ENCODE measurements at regions not wholly inside any gene's neighbourhood (a gene's known extent, or its start where the extent isn't known, plus 50 kb on each side); places are given as distances from the start of the nearest gene placed in this dataset.

GRCh38 chr18:64513401-64513800 is 364.5 kb upstream of the LINC00305 start:
- Histone ChIP-seq H3K4me1 (ENCODE audit: control insufficient read depth, insufficient read depth, low read length, poor library complexity, severe bottlenecking) (no peaks in the 10 kb centered on the region), H3K36me3 (ENCODE audit: control insufficient read depth, insufficient read depth, low read length) (no peaks in the 10 kb centered on the region), H3K27ac (ENCODE audit: insufficient read depth, low read length, poor library complexity, severe bottlenecking) (no peak overlapping the region), H3K4me3 (ENCODE audit: low read depth, low read length) (no peak overlapping the region), H3K9me3 (ENCODE audit: control insufficient read depth in 2 of 2, low read length in 2 of 2) (no peaks in the 10 kb centered on the region), H3K27me3 (ENCODE audit: control insufficient read depth, insufficient read depth, low read length) (no peaks in the 10 kb centered on the region)
- Mint-ChIP-seq H3K27ac (no peak overlapping the region), H3K9me3 (peaks cover 0 to 6% (median 2%) of the 10 kb centered on the region in 7 donors), H3K36me3 (no peaks in the 10 kb centered on the region), H3K4me3 (no peak overlapping the region), H3K4me1 (no peaks in the 10 kb centered on the region), H3K27me3 (no peaks in the 10 kb centered on the region)
- no peak for ATAC-seq (ENCODE audit: low read depth in 2 of 2)
- no peak for DNase-seq

GRCh38 chr18:64490207-64490606 is 341.3 kb upstream of the LINC00305 start:
- H3K9me3 ChIP-seq (ENCODE audit: control insufficient read depth in 2 of 2, low read length in 2 of 2) = no peaks in the 10 kb centered on the region
- H3K4me1 ChIP-seq (ENCODE audit: control insufficient read depth, insufficient read depth, low read length, poor library complexity, severe bottlenecking) = no peaks in the 10 kb centered on the region
- DNase-seq (no peak), ATAC-seq (ENCODE audit: low read depth in 2 of 2) (no peak)
- H3K9me3 Mint-ChIP-seq = peaks cover 0 to 10% (median 3%) of the 10 kb centered on the region in 7 donors
- H3K36me3 Mint-ChIP-seq = no peaks in the 10 kb centered on the region
- no peaks in the 10 kb centered on the region for H3K27me3 Mint-ChIP-seq
- H3K27me3 ChIP-seq (ENCODE audit: control insufficient read depth, insufficient read depth, low read length) = no peaks in the 10 kb centered on the region
- no peak overlapping the region for H3K27ac ChIP-seq (ENCODE audit: insufficient read depth, low read length, poor library complexity, severe bottlenecking)
- no peak overlapping the region for H3K4me3 ChIP-seq (ENCODE audit: low read depth, low read length)
- no peak overlapping the region for H3K4me3 Mint-ChIP-seq
- H3K4me1 Mint-ChIP-seq = no peaks in the 10 kb centered on the region
- H3K27ac Mint-ChIP-seq = no peak overlapping the region
- H3K36me3 ChIP-seq (ENCODE audit: control insufficient read depth, insufficient read depth, low read length) = no peaks in the 10 kb centered on the region

DNA sequence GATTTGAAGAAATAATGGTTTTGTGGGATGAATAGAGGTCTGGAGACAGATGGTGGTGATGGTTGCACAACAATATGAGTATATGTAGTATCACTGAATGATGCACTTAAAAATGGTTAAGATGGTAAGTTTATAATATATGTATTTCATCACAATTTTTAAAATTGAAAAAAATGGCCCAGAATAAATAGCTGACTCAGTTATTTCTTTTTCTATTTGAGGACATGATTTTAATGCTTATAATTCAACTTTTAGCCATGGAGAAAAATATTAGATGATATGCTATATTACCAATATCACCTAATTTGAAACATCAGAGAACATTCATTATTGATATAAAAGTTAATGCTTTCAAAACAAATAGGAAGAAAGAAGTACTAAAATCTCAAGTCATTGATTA is 339.8 kb upstream of the LINC00305 start:
- Histone ChIP-seq H3K27ac (ENCODE audit: insufficient read depth, low read length, poor library complexity, severe bottlenecking) (no peak overlapping the region), H3K4me1 (ENCODE audit: control insufficient read depth, insufficient read depth, low read length, poor library complexity, severe bottlenecking) (no peaks in the 10 kb centered on the region), H3K36me3 (ENCODE audit: control insufficient read depth, insufficient read depth, low read length) (no peaks in the 10 kb centered on the region), H3K27me3 (ENCODE audit: control insufficient read depth, insufficient read depth, low read length) (no peaks in the 10 kb centered on the region), H3K9me3 (ENCODE audit: control insufficient read depth in 2 of 2, low read length in 2 of 2) (no peaks in the 10 kb centered on the region), H3K4me3 (ENCODE audit: low read depth, low read length) (no peak overlapping the region)
- no peak overlapping the region for H3K4me3 Mint-ChIP-seq
- H3K36me3 Mint-ChIP-seq = no peaks in the 10 kb centered on the region
- H3K27me3 Mint-ChIP-seq = no peaks in the 10 kb centered on the region
- no peaks in the 10 kb centered on the region for H3K4me1 Mint-ChIP-seq
- no peak for DNase-seq
- ATAC-seq (ENCODE audit: low read depth in 2 of 2) = no peak
- H3K27ac Mint-ChIP-seq = no peak overlapping the region
- H3K9me3 Mint-ChIP-seq = peaks cover 0 to 13% (median 3%) of the 10 kb centered on the region in 7 donors

DNA sequence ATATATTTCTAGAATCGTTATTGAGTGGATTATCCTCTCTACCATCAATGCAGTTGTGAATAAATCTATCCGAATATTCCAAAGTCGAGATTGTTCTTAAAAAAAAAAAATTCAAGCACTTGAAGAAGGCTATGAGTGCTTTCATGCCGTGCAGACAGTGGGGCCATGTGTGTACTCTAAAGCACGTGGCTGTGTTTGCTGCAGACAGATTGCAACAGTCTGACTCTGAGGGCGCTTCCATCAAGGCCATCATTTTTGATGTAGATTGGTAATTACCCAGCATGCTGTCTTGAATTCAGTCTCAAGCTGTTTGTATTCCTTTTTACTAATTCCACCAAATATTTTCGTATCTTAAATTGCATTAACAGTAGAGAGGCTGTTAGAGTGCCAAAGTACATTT is 325.9 kb upstream of the LINC00305 start:
- Mint-ChIP-seq H3K4me3 (no peak overlapping the region), H3K4me1 (no peaks in the 10 kb centered on the region), H3K27ac (no peak overlapping the region), H3K9me3 (peaks cover 0 to 9% (median 2%) of the 10 kb centered on the region in 7 donors), H3K27me3 (no peaks in the 10 kb centered on the region), H3K36me3 (no peaks in the 10 kb centered on the region)
- Histone ChIP-seq H3K27ac (ENCODE audit: insufficient read depth, low read length, poor library complexity, severe bottlenecking) (no peak overlapping the region), H3K4me3 (ENCODE audit: low read depth, low read length) (no peak overlapping the region), H3K9me3 (ENCODE audit: control insufficient read depth in 2 of 2, low read length in 2 of 2) (peaks cover 0 to 3% of the 10 kb centered on the region in 2 experiments), H3K36me3 (ENCODE audit: control insufficient read depth, insufficient read depth, low read length) (no peaks in the 10 kb centered on the region), H3K4me1 (ENCODE audit: control insufficient read depth, insufficient read depth, low read length, poor library complexity, severe bottlenecking) (no peaks in the 10 kb centered on the region), H3K27me3 (ENCODE audit: control insufficient read depth, insufficient read depth, low read length) (no peaks in the 10 kb centered on the region)
- ATAC-seq (ENCODE audit: low read depth in 2 of 2) (no peak), DNase-seq (no peak)

DNA sequence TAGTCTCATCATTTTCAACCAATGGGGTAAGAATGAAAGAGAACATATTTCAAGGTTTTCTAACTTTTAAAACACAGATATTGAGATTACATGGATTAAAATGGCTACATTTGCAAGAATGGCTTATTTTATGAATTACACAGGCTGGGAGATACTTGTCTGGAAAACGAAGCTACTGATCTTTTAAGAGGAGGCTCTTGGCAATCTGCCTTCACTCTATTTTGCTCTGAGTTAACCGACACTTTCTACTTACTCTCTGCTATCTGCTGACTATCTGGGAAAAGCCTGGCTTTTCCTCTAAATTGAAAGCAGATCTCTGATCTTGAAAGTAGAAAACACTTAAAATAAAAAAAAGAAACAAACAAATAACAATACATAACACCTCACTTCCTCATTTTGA is 325.4 kb upstream of the LINC00305 start:
- ATAC-seq (ENCODE audit: low read depth in 2 of 2) (no peak), DNase-seq (no peak)
- Mint-ChIP-seq H3K4me3 (no peak overlapping the region), H3K27ac (no peak overlapping the region), H3K36me3 (no peaks in the 10 kb centered on the region), H3K27me3 (no peaks in the 10 kb centered on the region), H3K4me1 (no peaks in the 10 kb centered on the region), H3K9me3 (peaks cover 0 to 9% (median 2%) of the 10 kb centered on the region in 7 donors)
- Histone ChIP-seq H3K27me3 (ENCODE audit: control insufficient read depth, insufficient read depth, low read length) (no peaks in the 10 kb centered on the region), H3K4me1 (ENCODE audit: control insufficient read depth, insufficient read depth, low read length, poor library complexity, severe bottlenecking) (no peaks in the 10 kb centered on the region), H3K27ac (ENCODE audit: insufficient read depth, low read length, poor library complexity, severe bottlenecking) (no peak overlapping the region), H3K4me3 (ENCODE audit: low read depth, low read length) (no peak overlapping the region), H3K36me3 (ENCODE audit: control insufficient read depth, insufficient read depth, low read length) (no peaks in the 10 kb centered on the region), H3K9me3 (ENCODE audit: control insufficient read depth in 2 of 2, low read length in 2 of 2) (no peaks in the 10 kb centered on the region)

- H3K4me1 Mint-ChIP-seq = no peaks in the 10 kb centered on the region
- H3K4me3 ChIP-seq (ENCODE audit: low read depth, low read length) = no peak overlapping the region
- H3K27ac Mint-ChIP-seq = no peak overlapping the region
- H3K4me3 Mint-ChIP-seq = no peak overlapping the region
- no peaks in the 10 kb centered on the region for H3K27me3 ChIP-seq (ENCODE audit: control insufficient read depth, insufficient read depth, low read length)
- ATAC-seq (ENCODE audit: low read depth in 2 of 2) (no peak), DNase-seq (no peak)
- H3K9me3 Mint-ChIP-seq = peaks cover 1 to 12% (median 4%) of the 10 kb centered on the region in 7 donors
- no peaks in the 10 kb centered on the region for H3K36me3 ChIP-seq (ENCODE audit: control insufficient read depth, insufficient read depth, low read length)
- H3K9me3 ChIP-seq (ENCODE audit: control insufficient read depth in 2 of 2, low read length in 2 of 2) = peaks cover 0 to 6% of the 10 kb centered on the region in 2 experiments
- no peaks in the 10 kb centered on the region for H3K27me3 Mint-ChIP-seq
- no peak overlapping the region for H3K27ac ChIP-seq (ENCODE audit: insufficient read depth, low read length, poor library complexity, severe bottlenecking)
- H3K36me3 Mint-ChIP-seq = no peaks in the 10 kb centered on the region
- no peaks in the 10 kb centered on the region for H3K4me1 ChIP-seq (ENCODE audit: control insufficient read depth, insufficient read depth, low read length, poor library complexity, severe bottlenecking)
These were observed 300.5 kb upstream of the LINC00305 start for GRCh38 chr18:64449434-64449833.

DNA sequence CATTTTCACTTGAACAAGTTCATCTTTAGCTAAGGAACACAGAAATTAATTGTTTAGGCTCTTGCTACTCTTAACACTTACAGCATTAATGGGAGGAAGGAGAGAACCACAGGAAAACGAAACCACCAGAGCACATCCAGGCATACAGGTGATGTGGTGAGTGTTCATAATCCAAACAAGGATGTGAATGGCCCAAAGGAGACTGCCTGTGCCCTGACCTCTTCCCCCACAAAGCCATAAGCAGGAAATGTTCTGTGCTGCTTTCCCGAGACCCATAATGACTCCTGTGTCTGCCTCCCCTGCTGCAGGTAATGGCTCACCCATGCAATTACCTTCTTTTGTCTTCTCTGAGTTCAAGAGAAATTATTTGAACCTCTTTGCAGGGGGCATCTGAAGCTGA is 295.9 kb upstream of the LINC00305 start:
- Mint-ChIP-seq H3K27ac (no peak overlapping the region), H3K36me3 (no peaks in the 10 kb centered on the region), H3K27me3 (no peaks in the 10 kb centered on the region), H3K9me3 (peaks cover 0 to 16% (median 5%) of the 10 kb centered on the region in 7 donors), H3K4me3 (no peak overlapping the region), H3K4me1 (no peaks in the 10 kb centered on the region)
- Histone ChIP-seq H3K9me3 (ENCODE audit: control insufficient read depth in 2 of 2, low read length in 2 of 2) (peaks cover 2 to 6% of the 10 kb centered on the region in 2 experiments), H3K4me1 (ENCODE audit: control insufficient read depth, insufficient read depth, low read length, poor library complexity, severe bottlenecking) (no peaks in the 10 kb centered on the region), H3K36me3 (ENCODE audit: control insufficient read depth, insufficient read depth, low read length) (no peaks in the 10 kb centered on the region), H3K27me3 (ENCODE audit: control insufficient read depth, insufficient read depth, low read length) (no peaks in the 10 kb centered on the region), H3K4me3 (ENCODE audit: low read depth, low read length) (no peak overlapping the region), H3K27ac (ENCODE audit: insufficient read depth, low read length, poor library complexity, severe bottlenecking) (no peak overlapping the region)
- ATAC-seq (ENCODE audit: low read depth in 2 of 2) = no peak
- DNase-seq = no peak

DNA sequence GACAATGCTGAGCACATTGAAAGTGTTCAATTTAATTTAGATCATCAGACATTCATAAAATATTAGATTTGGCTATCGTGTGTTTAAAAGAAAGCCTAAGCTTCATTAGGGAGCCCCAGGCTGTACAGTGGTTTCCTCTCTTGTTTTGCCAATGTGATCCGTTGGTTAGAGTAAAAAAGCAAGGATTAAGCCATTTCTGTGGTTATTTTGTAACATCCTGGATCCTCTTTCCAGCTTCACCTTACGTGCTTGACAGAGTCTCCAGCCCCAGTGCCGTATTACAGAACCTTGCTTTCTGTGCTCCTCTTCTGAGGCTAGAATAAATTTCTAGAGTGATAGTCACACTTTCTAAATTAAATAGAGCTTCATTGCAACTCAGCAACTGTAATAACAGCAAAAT is 289.3 kb upstream of the LINC00305 start:
- no peak overlapping the region for H3K27ac Mint-ChIP-seq
- H3K27ac ChIP-seq (ENCODE audit: insufficient read depth, low read length, poor library complexity, severe bottlenecking) = no peak overlapping the region
- no peaks in the 10 kb centered on the region for H3K27me3 Mint-ChIP-seq
- no peaks in the 10 kb centered on the region for H3K36me3 ChIP-seq (ENCODE audit: control insufficient read depth, insufficient read depth, low read length)
- no peaks in the 10 kb centered on the region for H3K4me1 ChIP-seq (ENCODE audit: control insufficient read depth, insufficient read depth, low read length, poor library complexity, severe bottlenecking)
- no peak for ATAC-seq (ENCODE audit: low read depth in 2 of 2)
- H3K9me3 ChIP-seq (ENCODE audit: control insufficient read depth in 2 of 2, low read length in 2 of 2) = peaks cover 4 to 9% of the 10 kb centered on the region in 2 experiments
- no peaks in the 10 kb centered on the region for H3K27me3 ChIP-seq (ENCODE audit: control insufficient read depth, insufficient read depth, low read length)
- no peaks in the 10 kb centered on the region for H3K4me1 Mint-ChIP-seq
- DNase-seq = no peak
- H3K4me3 Mint-ChIP-seq = no peak overlapping the region
- H3K4me3 ChIP-seq (ENCODE audit: low read depth, low read length) = no peak overlapping the region
- no peaks in the 10 kb centered on the region for H3K36me3 Mint-ChIP-seq
- peaks cover 3 to 14% (median 9%) of the 10 kb centered on the region in 7 donors for H3K9me3 Mint-ChIP-seq

Measured in CD4-positive, CD25-positive, alpha-beta regulatory T cell (primary cell).